ENCODE measurements at regions not wholly inside any gene's neighbourhood (a gene's known extent, or its start where the extent isn't known, plus 50 kb on each side); places are given as distances from the start of the nearest gene placed in this dataset.

- TF ChIP-seq POLR2A (IDR thresholded peaks at IDR 0.05) (no peak), CTCF (IDR thresholded peaks at IDR 0.05) (peak; percentile 30 to 52 (median 49)), POLR2AphosphoS5 (IDR thresholded peaks at IDR 0.05) (no peak)
These were observed 201.0 kb upstream of the TPK1 start for GRCh38 chr7:145036604-145037405.

Measured in breast epithelium (tissue), 3 donors.